ENCODE measurements at regions not wholly inside any gene's neighbourhood (a gene's known extent, or its start where the extent isn't known, plus 50 kb on each side); places are given as distances from the start of the nearest gene placed in this dataset.
A peak's percentile ranks its signal among the peaks of the same experiment; 100 is the strongest.

GRCh38 chr2:14358339-14358738 is 274.2 kb upstream of the LRATD1 start (continued):
- TF ChIP-seq JUNB (IDR thresholded peaks at IDR 0.05; ENCODE audit: unreplicated experiment) (no peak), ZNF462 (CRISPR knock-in tag; IDR thresholded peaks at IDR 0.05) (no peak)

DNA sequence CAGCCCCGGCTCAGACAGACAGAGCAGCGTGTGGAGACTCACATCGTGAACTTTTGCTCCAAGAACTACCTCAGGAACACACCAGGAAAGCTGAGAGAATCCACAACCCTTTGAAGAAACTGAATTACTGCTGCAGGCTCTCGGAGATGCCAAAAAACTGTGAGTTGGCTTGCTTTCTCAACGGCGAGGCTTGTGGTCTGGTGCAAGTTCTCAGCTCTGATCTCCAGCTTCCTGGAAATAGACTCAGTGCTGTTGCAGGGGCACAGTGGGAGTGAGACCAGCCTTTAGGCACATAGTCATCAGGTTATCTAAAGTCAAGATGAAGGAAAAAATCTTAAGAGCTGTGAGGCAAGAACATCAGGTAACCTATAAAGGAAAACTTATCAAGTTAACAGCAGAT is 273.7 kb upstream of the LRATD1 start:
- H3K36me3 ChIP-seq (ENCODE audit: insufficient read depth), result no peaks in the 10 kb centered on the region
- ATAC-seq (no peak), DNase-seq (ENCODE audit: low spot score) (no peak)
- 0 out of 2 replicates have a peak overlapping the region, but pooled peaks have one; percentile 47 for H2AFZ ChIP-seq
- no peaks in the 10 kb centered on the region for H3F3A ChIP-seq (replicated peaks; ENCODE audit: low read depth)
- peaks cover 3% of the 10 kb centered on the region; the same call in 2 of the 3 replicates for H3K4me1 Mint-ChIP-seq
- no peak overlapping the region for H3K4me2 ChIP-seq
- H4K20me1 ChIP-seq (replicated peaks; ENCODE audit: insufficient read depth), result no peaks in the 10 kb centered on the region
- no peak overlapping the region for H3K27ac ChIP-seq (ENCODE audit: low read depth)
- H3K27ac Mint-ChIP-seq, result no peak overlapping the region
- no peaks in the 10 kb centered on the region for H3K27me3 Mint-ChIP-seq (ENCODE audit: insufficient read depth, low read depth, poor library complexity)
- peaks cover 18% of the 10 kb centered on the region for H3K36me3 Mint-ChIP-seq (ENCODE audit: low read depth)
- H3K9me2 ChIP-seq (ENCODE audit: insufficient read depth), result no peaks in the 10 kb centered on the region
- H3K4me3 ChIP-seq, result no peak overlapping the region
- no peaks in the 10 kb centered on the region for H3K4me1 ChIP-seq (ENCODE audit: insufficient read depth)
- H3K4me3 Mint-ChIP-seq, result no peak overlapping the region
- H3K79me2 ChIP-seq (replicated peaks; ENCODE audit: insufficient read depth), result no peaks in the 10 kb centered on the region
- H3K27me3 ChIP-seq (ENCODE audit: insufficient read depth), result no peaks in the 10 kb centered on the region
- peaks cover 13% of the 10 kb centered on the region for H3K9me3 Mint-ChIP-seq
- no peak for TF ChIP-seq STAT1 (IDR thresholded peaks at IDR 0.05; ENCODE audit: unreplicated experiment)
- TF ChIP-seq NANOG (IDR thresholded peaks at IDR 0.05; ENCODE audit: borderline replicate concordance), result no peak
- no peak for TF ChIP-seq POLR2AphosphoS5 (IDR thresholded peaks at IDR 0.05; ENCODE audit: low read depth)
- TF ChIP-seq, protein P1, sequence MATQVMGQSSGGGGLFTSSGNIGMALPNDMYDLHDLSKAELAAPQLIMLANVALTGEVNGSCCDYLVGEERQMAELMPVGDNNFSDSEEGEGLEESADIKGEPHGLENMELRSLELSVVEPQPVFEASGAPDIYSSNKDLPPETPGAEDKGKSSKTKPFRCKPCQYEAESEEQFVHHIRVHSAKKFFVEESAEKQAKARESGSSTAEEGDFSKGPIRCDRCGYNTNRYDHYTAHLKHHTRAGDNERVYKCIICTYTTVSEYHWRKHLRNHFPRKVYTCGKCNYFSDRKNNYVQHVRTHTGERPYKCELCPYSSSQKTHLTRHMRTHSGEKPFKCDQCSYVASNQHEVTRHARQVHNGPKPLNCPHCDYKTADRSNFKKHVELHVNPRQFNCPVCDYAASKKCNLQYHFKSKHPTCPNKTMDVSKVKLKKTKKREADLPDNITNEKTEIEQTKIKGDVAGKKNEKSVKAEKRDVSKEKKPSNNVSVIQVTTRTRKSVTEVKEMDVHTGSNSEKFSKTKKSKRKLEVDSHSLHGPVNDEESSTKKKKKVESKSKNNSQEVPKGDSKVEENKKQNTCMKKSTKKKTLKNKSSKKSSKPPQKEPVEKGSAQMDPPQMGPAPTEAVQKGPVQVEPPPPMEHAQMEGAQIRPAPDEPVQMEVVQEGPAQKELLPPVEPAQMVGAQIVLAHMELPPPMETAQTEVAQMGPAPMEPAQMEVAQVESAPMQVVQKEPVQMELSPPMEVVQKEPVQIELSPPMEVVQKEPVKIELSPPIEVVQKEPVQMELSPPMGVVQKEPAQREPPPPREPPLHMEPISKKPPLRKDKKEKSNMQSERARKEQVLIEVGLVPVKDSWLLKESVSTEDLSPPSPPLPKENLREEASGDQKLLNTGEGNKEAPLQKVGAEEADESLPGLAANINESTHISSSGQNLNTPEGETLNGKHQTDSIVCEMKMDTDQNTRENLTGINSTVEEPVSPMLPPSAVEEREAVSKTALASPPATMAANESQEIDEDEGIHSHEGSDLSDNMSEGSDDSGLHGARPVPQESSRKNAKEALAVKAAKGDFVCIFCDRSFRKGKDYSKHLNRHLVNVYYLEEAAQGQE (IDR thresholded peaks at IDR 0.05; ENCODE audit: unreplicated experiment), result no peak
- TF ChIP-seq EZH2phosphoT487 (IDR thresholded peaks at IDR 0.05; ENCODE audit: unreplicated experiment), result no peak
- no peak for TF ChIP-seq ZNF331 (CRISPR knock-in tag; IDR thresholded peaks at IDR 0.05; ENCODE audit: low read depth)
